ENCODE measurements at regions not wholly inside any gene's neighbourhood (a gene's known extent, or its start where the extent isn't known, plus 50 kb on each side); places are given as distances from the start of the nearest gene placed in this dataset.

- TF ChIP-seq CTCF (IDR thresholded peaks at IDR 0.05) (no peak), POLR2A (IDR thresholded peaks at IDR 0.05) (no peak)
Observed at GRCh38 chr6:135791441-135791840, 60.1 kb upstream of the PDE7B start.
